ENCODE measurements at regions not wholly inside any gene's neighbourhood (a gene's known extent, or its start where the extent isn't known, plus 50 kb on each side); places are given as distances from the start of the nearest gene placed in this dataset.

DNA sequence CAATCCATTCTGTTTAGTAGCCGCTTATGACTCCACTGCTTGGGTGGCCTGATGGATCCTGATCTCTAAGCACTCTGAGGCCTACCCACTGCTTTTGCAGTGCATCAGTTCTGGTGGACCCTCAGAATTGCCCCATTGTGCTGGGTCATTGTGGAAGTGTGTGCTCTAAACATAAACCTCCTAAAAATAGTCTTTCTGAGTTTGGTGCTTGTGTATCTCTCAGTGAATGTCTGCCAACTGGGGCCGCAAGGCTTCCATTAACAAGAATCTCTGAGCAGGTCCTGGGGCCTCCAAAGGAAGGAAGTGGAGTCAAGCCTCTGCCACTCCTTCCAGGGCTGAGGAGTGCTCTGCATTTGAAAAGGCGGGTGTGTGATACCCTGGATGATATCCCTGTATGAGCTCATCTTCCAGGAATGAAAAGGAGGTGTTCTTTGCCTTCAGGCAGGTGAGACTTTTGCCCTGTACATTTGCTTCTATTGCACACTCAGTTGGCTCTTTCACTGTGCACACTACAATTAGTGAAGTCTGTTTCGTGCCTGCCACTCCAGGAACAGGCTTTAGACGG is 80.0 kb upstream of the CACNA2D3 start:
- Histone ChIP-seq H3K36me3 (no peaks in the 10 kb centered on the region), H3K9me3 (no peaks in the 10 kb centered on the region), H3K27ac (no peak overlapping the region), H3K4me3 (no peak overlapping the region), H3K27me3 (no peaks in the 10 kb centered on the region), H3K4me1 (ENCODE audit: insufficient read depth) (peaks cover 14% of the 10 kb centered on the region)
- no peak for TF ChIP-seq POLR2A (IDR thresholded peaks at IDR 0.05)
- TF ChIP-seq EP300 (IDR thresholded peaks at IDR 0.05): no peak
- TF ChIP-seq, protein P1, sequence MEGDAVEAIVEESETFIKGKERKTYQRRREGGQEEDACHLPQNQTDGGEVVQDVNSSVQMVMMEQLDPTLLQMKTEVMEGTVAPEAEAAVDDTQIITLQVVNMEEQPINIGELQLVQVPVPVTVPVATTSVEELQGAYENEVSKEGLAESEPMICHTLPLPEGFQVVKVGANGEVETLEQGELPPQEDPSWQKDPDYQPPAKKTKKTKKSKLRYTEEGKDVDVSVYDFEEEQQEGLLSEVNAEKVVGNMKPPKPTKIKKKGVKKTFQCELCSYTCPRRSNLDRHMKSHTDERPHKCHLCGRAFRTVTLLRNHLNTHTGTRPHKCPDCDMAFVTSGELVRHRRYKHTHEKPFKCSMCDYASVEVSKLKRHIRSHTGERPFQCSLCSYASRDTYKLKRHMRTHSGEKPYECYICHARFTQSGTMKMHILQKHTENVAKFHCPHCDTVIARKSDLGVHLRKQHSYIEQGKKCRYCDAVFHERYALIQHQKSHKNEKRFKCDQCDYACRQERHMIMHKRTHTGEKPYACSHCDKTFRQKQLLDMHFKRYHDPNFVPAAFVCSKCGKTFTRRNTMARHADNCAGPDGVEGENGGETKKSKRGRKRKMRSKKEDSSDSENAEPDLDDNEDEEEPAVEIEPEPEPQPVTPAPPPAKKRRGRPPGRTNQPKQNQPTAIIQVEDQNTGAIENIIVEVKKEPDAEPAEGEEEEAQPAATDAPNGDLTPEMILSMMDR (IDR thresholded peaks at IDR 0.05): no peak
- WGBS, 3 donors: 85 to 93% (median 86%) methylated on average over 5 of the region's 5 CpGs
- intact Hi-C loops (cut with DNase I): no loop called here
- no peak for DNase-seq

DNA sequence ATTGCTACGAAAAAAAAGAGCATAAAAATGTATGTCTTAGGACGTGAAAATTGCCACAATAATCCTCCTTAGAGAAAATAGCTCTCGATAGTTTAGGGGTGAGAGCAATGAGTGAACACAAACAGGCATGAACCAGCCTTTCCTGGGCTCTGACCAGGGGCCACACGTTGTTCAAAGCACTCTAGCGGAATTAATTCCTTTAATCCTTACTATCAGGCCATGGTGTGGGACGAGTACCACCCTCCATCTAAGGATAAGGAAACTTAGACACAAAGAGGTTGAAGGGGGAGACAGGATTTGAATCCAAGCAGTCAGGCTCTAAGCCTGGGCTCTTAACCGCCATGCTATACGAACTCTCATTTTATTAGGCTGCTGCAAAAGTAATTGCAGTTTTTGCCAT is 81.9 kb upstream of the CACNA2D3 start:
- no peak for DNase-seq
- Histone ChIP-seq H3K27ac (no peak overlapping the region), H3K4me1 (ENCODE audit: insufficient read depth) (peaks cover 8% of the 10 kb centered on the region), H3K36me3 (no peaks in the 10 kb centered on the region), H3K9me3 (no peaks in the 10 kb centered on the region), H3K27me3 (no peaks in the 10 kb centered on the region), H3K4me3 (no peak overlapping the region)
- 77 to 87% (median 78%) methylated on average over 8 of the region's 8 CpGs for WGBS, 3 donors
- intact Hi-C loops (cut with DNase I): no loop called here
- TF ChIP-seq, protein P1 (IDR thresholded peaks at IDR 0.05): no peak
- TF ChIP-seq POLR2A (IDR thresholded peaks at IDR 0.05) (no peak), EP300 (IDR thresholded peaks at IDR 0.05) (no peak)

DNA sequence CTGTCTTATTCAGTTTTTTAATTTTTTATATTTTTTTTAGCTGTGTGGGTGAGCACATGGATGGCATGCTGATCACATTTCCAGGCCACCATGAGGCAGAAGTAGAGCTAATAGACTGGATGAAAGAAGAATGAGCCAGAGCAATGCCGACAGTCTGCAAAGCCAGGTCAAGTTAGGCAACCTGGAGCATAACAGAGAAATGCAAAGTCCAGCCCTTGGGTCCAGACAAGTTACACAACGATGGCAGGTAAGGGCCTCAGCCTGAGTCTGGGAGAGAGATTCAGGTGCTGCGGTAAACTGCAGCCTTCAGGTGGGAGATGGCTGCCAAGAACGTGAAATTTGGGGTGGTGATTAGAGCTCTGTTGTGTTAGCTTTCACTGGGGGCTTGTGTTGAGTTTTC is 84.0 kb upstream of the CACNA2D3 start:
- H3K4me3 ChIP-seq: no peak overlapping the region
- no peaks in the 10 kb centered on the region for H3K27me3 ChIP-seq
- 88 to 92% (median 92%) methylated on average over 4 of the region's 4 CpGs for WGBS, 3 donors
- H3K36me3 ChIP-seq: no peaks in the 10 kb centered on the region
- no peaks in the 10 kb centered on the region for H3K4me1 ChIP-seq (ENCODE audit: insufficient read depth)
- H3K9me3 ChIP-seq: no peaks in the 10 kb centered on the region
- intact Hi-C loops (cut with DNase I): no loop called here
- no peak overlapping the region for H3K27ac ChIP-seq
- no peak for DNase-seq
- TF ChIP-seq EP300 (IDR thresholded peaks at IDR 0.05) (no peak), POLR2A (IDR thresholded peaks at IDR 0.05) (no peak)
- TF ChIP-seq, protein P1 (IDR thresholded peaks at IDR 0.05): no peak

DNA sequence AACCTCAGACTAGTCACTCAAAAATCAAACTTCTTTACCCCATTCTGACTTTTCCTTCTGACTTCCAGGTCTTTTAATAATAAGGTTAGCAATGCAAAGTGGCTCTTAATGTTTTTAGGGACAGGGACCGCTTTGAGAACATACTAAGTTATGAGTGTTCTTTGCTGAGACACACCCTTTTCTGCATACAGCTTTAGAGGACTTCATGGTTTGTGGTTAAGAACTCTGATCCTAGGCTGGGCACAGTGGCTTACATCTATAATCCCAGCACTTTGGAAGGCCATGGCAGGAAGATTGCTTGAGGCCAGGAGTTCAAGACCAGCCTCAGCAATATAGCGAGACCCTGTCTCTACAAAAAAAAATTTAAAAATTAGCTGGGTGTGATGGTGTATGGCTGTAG is 85.8 kb upstream of the CACNA2D3 start:
- no peak overlapping the region for H3K27ac ChIP-seq
- no peaks in the 10 kb centered on the region for H3K9me3 ChIP-seq
- no peak overlapping the region for H3K4me3 ChIP-seq
- H3K36me3 ChIP-seq: no peaks in the 10 kb centered on the region
- intact Hi-C loops (cut with DNase I): no loop called here
- WGBS, 3 donors: 89 to 97% (median 95%) methylated on average over 2 of the region's 2 CpGs
- DNase-seq: no peak
- H3K27me3 ChIP-seq: no peaks in the 10 kb centered on the region
- H3K4me1 ChIP-seq (ENCODE audit: insufficient read depth): no peaks in the 10 kb centered on the region
- TF ChIP-seq POLR2A (IDR thresholded peaks at IDR 0.05): no peak
- TF ChIP-seq, protein P1 (IDR thresholded peaks at IDR 0.05): no peak
- no peak for TF ChIP-seq EP300 (IDR thresholded peaks at IDR 0.05)
